ENCODE measurements at regions not wholly inside any gene's neighbourhood (a gene's known extent, or its start where the extent isn't known, plus 50 kb on each side); places are given as distances from the start of the nearest gene placed in this dataset.
"Not testable (repeated sequence)": the region's sequence is repeated elsewhere in the genome, so short reads cannot be mapped to it uniquely, and the experiment has no call there.

GRCh38 chr6:76940191-76940590 lies 523.1 kb downstream of the HTR1B start:
- DNase-seq: no peak

- DNase-seq: no peak
Measured at GRCh38 chr6:76914737-76915136, 548.6 kb downstream of the HTR1B start.

GRCh38 chr6:76905541-76905940 lies 557.8 kb downstream of the HTR1B start:
- DNase-seq: not testable (repeated sequence)

GRCh38 chr6:76892542-76892941 lies 570.7 kb downstream of the HTR1B start:
- no peak for DNase-seq

- no peak for DNase-seq
Measured at GRCh38 chr6:76888351-76888750, 574.9 kb downstream of the HTR1B start.

GRCh38 chr6:76886900-76887299 lies 576.4 kb downstream of the HTR1B start:
- DNase-seq: no peak

- DNase-seq: no peak
Measured at GRCh38 chr6:76885861-76886301, 577.4 kb downstream of the HTR1B start.

- DNase-seq: no peak
Measured at GRCh38 chr6:76881414-76881813, 581.9 kb downstream of the HTR1B start.

GRCh38 chr6:76876922-76877553 lies 586.3 kb downstream of the HTR1B start:
- DNase-seq: peak; percentile 67

GRCh38 chr6:76876430-76876829 lies 586.9 kb downstream of the HTR1B start:
- DNase-seq: not testable (repeated sequence)

GRCh38 chr6:76867182-76867581 lies 596.1 kb downstream of the HTR1B start:
- no peak for DNase-seq

- DNase-seq: no peak
Measured at GRCh38 chr6:76866091-76866915, 597.0 kb downstream of the HTR1B start.

- no peak for DNase-seq
Measured at GRCh38 chr6:76862936-76863335, 600.4 kb downstream of the HTR1B start.

- no peak for DNase-seq
Measured at GRCh38 chr6:76861403-76861802, 601.9 kb downstream of the HTR1B start.

GRCh38 chr6:76856065-76856464 lies 607.2 kb downstream of the HTR1B start:
- DNase-seq: no peak

GRCh38 chr6:76852776-76853175 lies 610.5 kb downstream of the HTR1B start:
- no peak for DNase-seq

- DNase-seq: peak; percentile 2
Measured at GRCh38 chr6:76849274-76849970, 613.9 kb downstream of the HTR1B start.

GRCh38 chr6:76843054-76843822 lies 620.1 kb downstream of the HTR1B start:
- DNase-seq: no peak

GRCh38 chr6:76840865-76841264 lies 622.4 kb downstream of the HTR1B start:
- DNase-seq: no peak

- no peak for DNase-seq
Measured at GRCh38 chr6:76840041-76840745, 623.1 kb downstream of the HTR1B start.

GRCh38 chr6:76839505-76839904 lies 623.8 kb downstream of the HTR1B start:
- no peak for DNase-seq

GRCh38 chr6:76837564-76837963 lies 625.7 kb downstream of the HTR1B start:
- DNase-seq: no peak

All from NCI-H510A treated with DMSO at 0.1 percent for 48 hours (cell line).